Fibroblast of skin of right quadriceps (primary cell): ENCODE measurements at regions not wholly inside any gene's neighbourhood (a gene's known extent, or its start where the extent isn't known, plus 50 kb on each side); places are given as distances from the start of the nearest gene placed in this dataset.
A peak's percentile ranks its signal among the peaks of the same experiment; 100 is the strongest.
"Not testable (repeated sequence)": the region's sequence is repeated elsewhere in the genome, so short reads cannot be mapped to it uniquely, and the experiment has no call there.

Experiments
- DNase-seq: peaks from one replicate; pipeline ENCODE4 v3.0.0-alpha.2; 2013

- DNase-seq, result peak; percentile 12
Measured at GRCh38 chr5:154618696-154619095, 136.5 kb upstream of the LARP1 start.

GRCh38 chr5:154614595-154614994 lies 136.6 kb upstream of the HAND1 start:
- no peak for DNase-seq

- no peak for DNase-seq
Measured at GRCh38 chr5:154614125-154614524, 136.1 kb upstream of the HAND1 start.

GRCh38 chr5:154612666-154613065 lies 134.6 kb upstream of the HAND1 start:
- DNase-seq, result no peak

- no peak for DNase-seq
Measured at GRCh38 chr5:154611341-154611767, 133.3 kb upstream of the HAND1 start.

- DNase-seq, result peak; percentile 56
Measured at GRCh38 chr5:154610321-154611154, 132.5 kb upstream of the HAND1 start.

- DNase-seq, result no peak
Measured at GRCh38 chr5:154609251-154609650, 131.2 kb upstream of the HAND1 start.

GRCh38 chr5:154608531-154609011 lies 130.5 kb upstream of the HAND1 start:
- DNase-seq, result no peak

- no peak for DNase-seq
Measured at GRCh38 chr5:154607746-154608145, 129.7 kb upstream of the HAND1 start.

- DNase-seq, result no peak
Measured at GRCh38 chr5:154606246-154606645, 128.2 kb upstream of the HAND1 start.

GRCh38 chr5:154603953-154604679 lies 126.1 kb upstream of the HAND1 start:
- DNase-seq, result peak; percentile 34

GRCh38 chr5:154603485-154603884 lies 125.5 kb upstream of the HAND1 start:
- no peak for DNase-seq

- no peak for DNase-seq
Measured at GRCh38 chr5:154603011-154603410, 125.0 kb upstream of the HAND1 start.

- DNase-seq, result no peak
Measured at GRCh38 chr5:154601014-154601413, 123.0 kb upstream of the HAND1 start.

GRCh38 chr5:154598021-154598420 lies 120.0 kb upstream of the HAND1 start:
- no peak for DNase-seq

GRCh38 chr5:154596844-154597243 lies 118.8 kb upstream of the HAND1 start:
- not testable (repeated sequence) for DNase-seq

GRCh38 chr5:154595662-154596061 lies 117.6 kb upstream of the HAND1 start:
- DNase-seq, result no peak

GRCh38 chr5:154593796-154594195 lies 115.8 kb upstream of the HAND1 start:
- DNase-seq, result no peak

- peak; percentile 48 for DNase-seq
Measured at GRCh38 chr5:154593071-154593470, 115.0 kb upstream of the HAND1 start.

GRCh38 chr5:154590093-154590724 lies 112.2 kb upstream of the HAND1 start:
- DNase-seq, result no peak

- no peak for DNase-seq
Measured at GRCh38 chr5:154589511-154589910, 111.5 kb upstream of the HAND1 start.

GRCh38 chr5:154588833-154589425 lies 110.9 kb upstream of the HAND1 start:
- DNase-seq, result not testable (repeated sequence)
